Activated naive CD8-positive, alpha-beta T cell treated with anti-CD3 and anti-CD28 coated beads, Interleukin-2, amount 50 U/mL, for 24 hours (primary cell): ENCODE measurements at regions not wholly inside any gene's neighbourhood (a gene's known extent, or its start where the extent isn't known, plus 50 kb on each side); places are given as distances from the start of the nearest gene placed in this dataset.
"Not testable (repeated sequence)": the region's sequence is repeated elsewhere in the genome, so short reads cannot be mapped to it uniquely, and the experiment has no call there.

Experiments
- ATAC-seq: fragments of 150-1000 bp; cut with Tn5 transposase; one replicate; pipeline ENCODE4 v1.10.0; 2021
- DNase-seq: peaks from one replicate; pipeline ENCODE4 v3.0.0; 2021
- H3K27ac Mint-ChIP-seq: one replicate; pipeline ENCODE4 v1.8.0; 2021; ENCODE audit warnings: mild to moderate bottlenecking, mixed read lengths
- H3K27me3 Mint-ChIP-seq: one replicate; pipeline ENCODE4 v1.8.0; 2021; ENCODE audit warnings: mixed read lengths
- H3K36me3 Mint-ChIP-seq: one replicate; pipeline ENCODE4 v1.8.0; 2021; ENCODE audit warnings: low read depth, mixed read lengths
- H3K4me1 Mint-ChIP-seq: one replicate; pipeline ENCODE4 v1.8.0; 2021; ENCODE audit warnings: mixed read lengths
- H3K4me3 Mint-ChIP-seq: one replicate; pipeline ENCODE4 v1.8.0; 2021; ENCODE audit warnings: mild to moderate bottlenecking, moderate library complexity, mixed read lengths
- H3K9me3 Mint-ChIP-seq: one replicate; pipeline ENCODE4 v1.8.0; 2021; ENCODE audit warnings: mixed read lengths

DNA sequence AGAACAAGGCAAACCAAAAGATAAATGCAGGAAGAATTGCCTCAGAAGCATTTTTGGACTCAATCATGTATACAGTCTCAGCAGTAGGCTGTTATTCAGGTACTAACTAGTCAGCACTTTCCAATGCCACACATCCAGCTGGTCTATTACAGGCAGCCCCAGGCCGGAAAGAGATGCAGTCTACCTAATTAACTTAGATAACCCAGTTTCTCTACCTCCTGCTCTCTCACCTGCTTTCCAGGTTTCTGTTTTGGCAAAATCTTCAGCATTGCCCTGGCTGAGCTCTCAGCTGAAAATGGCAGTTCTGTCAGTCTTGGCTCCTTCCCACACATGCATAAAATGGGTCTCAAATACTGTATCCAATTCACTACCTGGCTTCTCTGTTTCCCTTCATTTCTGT, 101.3 kb upstream of the UFL1 start:
- H3K27ac Mint-ChIP-seq, result no peak overlapping the region

DNA sequence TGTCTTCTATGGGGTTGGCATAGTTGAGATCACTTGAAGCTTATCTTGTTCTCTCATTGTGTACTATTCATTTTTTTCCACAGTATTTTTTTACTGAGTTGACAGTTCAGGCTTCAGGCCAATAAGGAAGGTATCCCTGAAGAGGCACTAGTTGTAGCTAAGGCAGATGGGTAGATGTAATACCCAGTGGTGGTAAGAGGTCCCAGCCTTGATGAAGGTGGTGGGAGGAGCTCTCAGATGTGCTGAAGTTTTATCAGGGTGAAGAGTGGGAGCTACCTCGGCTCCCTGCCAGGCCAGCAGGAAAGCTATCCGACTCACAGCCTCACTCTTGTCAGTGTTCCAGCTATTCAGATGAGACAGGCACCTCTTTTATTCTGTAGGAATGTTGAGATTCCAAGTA, 87.7 kb upstream of the UFL1 start:
- H3K36me3 Mint-ChIP-seq, result peaks cover 2% of the 10 kb centered on the region

More for the DNA sequence above, 101.3 kb upstream of the UFL1 start:
- Mint-ChIP-seq H3K9me3 (peaks cover 14% of the 10 kb centered on the region), H3K36me3 (no peaks in the 10 kb centered on the region), H3K4me3 (no peak overlapping the region), H3K27me3 (no peaks in the 10 kb centered on the region), H3K4me1 (no peaks in the 10 kb centered on the region)
- ATAC-seq (no peak), DNase-seq (no peak)

DNA sequence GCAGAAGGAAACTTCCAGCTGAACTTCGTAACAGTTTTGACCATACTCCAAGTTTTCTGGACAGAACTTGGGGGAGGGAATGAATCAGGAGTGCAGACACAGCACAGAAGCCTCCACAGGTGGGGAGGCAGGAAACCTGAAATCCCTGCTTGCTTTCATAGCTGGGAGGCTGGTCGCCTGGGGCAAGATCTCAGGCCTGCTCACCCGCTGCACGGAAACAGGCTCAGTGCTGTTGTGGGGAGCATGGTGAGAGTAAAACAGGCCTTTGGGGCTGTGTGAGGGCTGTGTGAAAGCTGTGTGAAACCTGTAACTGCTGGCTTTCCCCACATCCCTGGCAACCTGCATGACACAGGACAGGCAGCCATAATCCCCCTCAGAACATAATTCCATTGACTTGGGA, 85.2 kb upstream of the UFL1 start:
- no peak for ATAC-seq
- Mint-ChIP-seq H3K27me3 (peaks cover 7% of the 10 kb centered on the region), H3K9me3 (peaks cover 17% of the 10 kb centered on the region), H3K36me3 (no peaks in the 10 kb centered on the region), H3K4me1 (no peaks in the 10 kb centered on the region), H3K4me3 (no peak overlapping the region), H3K27ac (no peak overlapping the region)
- DNase-seq, result no peak

More for the DNA sequence above, 87.7 kb upstream of the UFL1 start:
- H3K4me3 Mint-ChIP-seq, result no peak overlapping the region
- ATAC-seq (no peak), DNase-seq (no peak)
- H3K9me3 Mint-ChIP-seq, result peaks cover 32% of the 10 kb centered on the region
- no peaks in the 10 kb centered on the region for H3K4me1 Mint-ChIP-seq
- no peak overlapping the region for H3K27ac Mint-ChIP-seq
- peaks cover 7% of the 10 kb centered on the region for H3K27me3 Mint-ChIP-seq

DNA sequence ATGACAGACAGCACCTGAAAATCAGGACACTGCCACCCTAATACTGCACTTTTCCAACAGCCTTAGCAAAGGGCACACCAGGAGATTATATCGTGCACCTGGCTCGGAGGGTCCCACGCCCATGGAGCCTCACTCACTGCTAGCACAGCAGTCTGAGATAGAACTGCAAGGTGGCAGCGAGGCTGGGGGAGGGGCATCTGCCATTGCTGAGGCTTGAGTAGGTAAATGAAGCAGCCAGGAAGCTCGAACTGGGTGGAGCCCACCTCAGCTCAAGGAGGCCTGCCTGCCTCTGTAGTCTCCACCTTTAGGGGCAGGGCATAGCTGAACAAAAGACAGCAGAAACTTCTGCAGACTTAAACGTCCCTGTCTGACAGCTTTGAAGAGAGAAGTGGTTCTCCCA, 84.4 kb upstream of the UFL1 start:
- DNase-seq, ATAC-seq, H3K27ac Mint-ChIP-seq, H3K36me3 Mint-ChIP-seq, H3K4me1 Mint-ChIP-seq, H3K4me3 Mint-ChIP-seq, H3K27me3 Mint-ChIP-seq: not testable (repeated sequence)
- peaks cover 18% of the 10 kb centered on the region for H3K9me3 Mint-ChIP-seq

DNA sequence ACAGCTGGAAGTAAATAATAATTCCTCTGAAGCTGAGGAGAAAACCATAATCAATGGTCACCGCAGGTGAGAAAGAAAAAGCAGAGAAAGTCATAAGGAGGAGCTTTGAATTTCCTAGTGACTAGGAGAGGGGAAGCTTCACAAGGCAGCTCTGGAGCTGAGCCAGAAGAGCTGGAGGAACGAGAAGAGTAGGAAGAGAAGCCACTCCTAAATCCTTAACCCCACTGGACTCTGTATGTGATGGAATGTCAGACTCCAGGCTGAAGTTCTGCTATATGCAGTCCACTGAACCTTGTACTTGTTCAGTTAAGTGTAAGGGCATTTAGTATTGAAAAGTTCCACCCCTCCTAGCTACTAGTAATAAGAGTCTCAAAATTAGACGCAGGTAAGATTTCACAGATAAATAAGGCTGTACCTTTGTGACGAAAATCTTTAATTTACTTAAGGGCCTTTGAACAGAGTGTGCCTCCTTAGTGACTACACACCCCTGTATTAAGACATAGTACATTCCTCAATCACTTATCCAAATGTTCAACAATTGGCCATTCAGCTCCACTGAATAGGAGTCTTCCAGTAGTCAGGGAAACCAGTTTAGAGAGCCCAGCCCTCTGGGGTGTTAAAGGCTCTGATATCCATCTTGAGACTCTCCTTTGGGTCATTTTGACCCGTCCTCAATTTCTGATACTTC, 71.4 kb upstream of the UFL1 start:
- no peak for ATAC-seq
- Mint-ChIP-seq H3K4me3 (no peak overlapping the region), H3K27me3 (no peaks in the 10 kb centered on the region)

DNA sequence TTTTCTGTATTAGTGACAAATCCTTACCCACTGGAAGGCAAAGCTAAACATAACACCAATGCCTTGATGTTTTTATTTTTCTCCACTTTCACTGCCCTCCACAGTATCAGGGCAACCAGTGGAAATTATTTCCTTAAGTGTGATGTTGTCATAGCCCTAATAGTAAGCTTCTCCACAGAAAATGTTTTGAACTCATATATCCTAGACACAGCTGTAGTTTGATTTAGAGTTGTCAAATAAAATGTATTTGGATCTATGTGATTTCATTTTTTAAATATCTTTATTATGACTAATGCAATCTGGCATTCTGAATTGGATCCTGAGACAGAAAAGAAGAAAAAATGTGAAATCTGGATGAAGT, 70.9 kb upstream of the UFL1 start:
- peaks cover 2% of the 10 kb centered on the region for H3K9me3 Mint-ChIP-seq
- no peak for DNase-seq
- no peak overlapping the region for H3K4me3 Mint-ChIP-seq
- no peak for ATAC-seq
- H3K27me3 Mint-ChIP-seq, result no peaks in the 10 kb centered on the region
- no peak overlapping the region for H3K27ac Mint-ChIP-seq
- no peaks in the 10 kb centered on the region for H3K4me1 Mint-ChIP-seq
- H3K36me3 Mint-ChIP-seq, result no peaks in the 10 kb centered on the region

More for the DNA sequence above, 71.4 kb upstream of the UFL1 start:
- H3K4me1 Mint-ChIP-seq, result no peaks in the 10 kb centered on the region
- H3K27ac Mint-ChIP-seq, result no peak overlapping the region
- peaks cover 5% of the 10 kb centered on the region for H3K9me3 Mint-ChIP-seq
- DNase-seq, result no peak
- no peaks in the 10 kb centered on the region for H3K36me3 Mint-ChIP-seq

DNA sequence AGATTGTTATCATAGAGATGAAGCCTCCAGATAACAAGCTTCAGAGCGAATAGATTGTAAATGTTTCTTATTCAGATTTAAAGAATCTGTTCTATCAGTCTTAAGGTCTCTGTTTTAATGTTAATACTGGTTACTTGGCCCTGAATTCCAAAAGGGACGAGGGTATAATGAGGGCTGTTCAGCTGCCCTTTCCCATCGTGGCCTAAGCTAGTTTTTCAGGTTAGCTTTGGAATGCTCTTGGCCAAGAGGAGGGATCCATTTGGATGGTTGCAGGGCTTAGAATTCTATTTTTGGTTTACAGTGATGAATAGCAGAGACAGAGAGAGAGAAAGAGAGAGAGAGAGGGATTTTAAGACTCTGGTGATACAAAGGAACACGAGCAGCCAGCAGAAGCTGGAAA, 62.8 kb upstream of the UFL1 start:
- no peak overlapping the region for H3K4me3 Mint-ChIP-seq
- no peaks in the 10 kb centered on the region for H3K36me3 Mint-ChIP-seq
- H3K9me3 Mint-ChIP-seq, result no peaks in the 10 kb centered on the region
- no peak for DNase-seq
- no peaks in the 10 kb centered on the region for H3K4me1 Mint-ChIP-seq
- no peak overlapping the region for H3K27ac Mint-ChIP-seq
- no peaks in the 10 kb centered on the region for H3K27me3 Mint-ChIP-seq
- no peak for ATAC-seq

DNA sequence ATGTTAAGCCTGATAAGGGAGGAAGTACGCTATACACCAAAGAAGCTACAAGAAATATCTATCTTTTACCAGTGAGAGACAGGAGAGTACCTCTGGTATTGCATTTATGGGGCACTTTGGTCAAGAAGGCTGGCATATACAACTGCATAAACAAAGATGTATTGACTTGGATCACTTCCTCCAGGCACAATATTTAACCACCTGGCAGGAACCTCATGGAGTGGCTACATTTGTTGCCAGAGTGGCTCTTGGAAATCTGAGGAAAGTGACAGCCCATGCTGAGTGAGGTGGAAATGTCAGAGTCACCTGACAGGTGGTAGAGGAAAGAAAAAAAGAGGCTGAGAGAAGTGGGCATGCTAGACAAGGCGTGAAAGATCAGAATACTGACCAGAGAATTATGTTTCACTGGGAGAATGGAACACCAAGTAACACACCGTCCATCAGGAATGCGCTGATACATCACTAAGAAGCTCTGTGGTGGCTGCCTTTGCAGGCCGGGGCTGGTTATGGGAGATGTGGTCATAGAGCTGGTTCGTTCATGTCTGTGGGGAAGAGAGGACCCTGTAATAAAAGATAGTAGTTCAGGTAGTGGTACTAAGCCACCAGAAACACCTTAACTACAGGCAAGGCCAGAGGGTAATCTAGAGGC, 61.4 kb upstream of the UFL1 start:
- DNase-seq (no peak), ATAC-seq (no peak)
- Mint-ChIP-seq H3K27ac (no peak overlapping the region), H3K9me3 (no peaks in the 10 kb centered on the region), H3K27me3 (no peaks in the 10 kb centered on the region), H3K4me3 (no peak overlapping the region), H3K4me1 (peaks cover 2% of the 10 kb centered on the region), H3K36me3 (no peaks in the 10 kb centered on the region)

DNA sequence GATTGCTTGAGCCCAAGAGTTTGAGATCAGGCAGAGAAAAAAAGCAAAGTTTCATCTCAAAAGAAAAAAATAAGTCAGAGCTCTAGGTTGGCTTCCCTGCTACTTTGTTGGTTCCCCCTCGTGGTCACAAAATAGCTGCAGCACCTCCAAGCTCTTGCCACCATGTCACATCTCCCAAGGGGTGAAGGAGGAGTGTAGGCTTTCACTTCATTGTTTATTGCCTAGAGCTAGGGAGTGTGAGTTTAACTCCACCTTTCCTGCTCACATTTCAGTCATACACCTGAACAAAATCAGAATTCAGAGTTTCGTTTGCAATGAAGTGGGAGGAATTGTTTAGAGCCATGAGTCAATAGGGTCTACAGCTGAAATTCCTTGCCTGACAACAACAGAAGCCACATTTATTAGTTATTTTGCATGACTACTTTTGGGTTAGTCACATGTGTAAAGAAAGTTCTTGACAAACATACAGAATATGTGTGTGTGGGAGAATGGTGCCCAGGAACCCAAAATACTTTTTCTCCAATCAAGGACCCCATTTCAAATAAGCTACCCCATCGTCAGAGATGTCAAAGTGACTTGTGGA, 56.2 kb upstream of the UFL1 start:
- no peak overlapping the region for H3K4me3 Mint-ChIP-seq
- H3K4me1 Mint-ChIP-seq, result peaks cover 22% of the 10 kb centered on the region
- DNase-seq, result no peak
- H3K36me3 Mint-ChIP-seq, result no peaks in the 10 kb centered on the region
- peaks cover 2% of the 10 kb centered on the region for H3K27me3 Mint-ChIP-seq
- no peak overlapping the region for H3K27ac Mint-ChIP-seq
- H3K9me3 Mint-ChIP-seq, result no peaks in the 10 kb centered on the region
- no peak for ATAC-seq

DNA sequence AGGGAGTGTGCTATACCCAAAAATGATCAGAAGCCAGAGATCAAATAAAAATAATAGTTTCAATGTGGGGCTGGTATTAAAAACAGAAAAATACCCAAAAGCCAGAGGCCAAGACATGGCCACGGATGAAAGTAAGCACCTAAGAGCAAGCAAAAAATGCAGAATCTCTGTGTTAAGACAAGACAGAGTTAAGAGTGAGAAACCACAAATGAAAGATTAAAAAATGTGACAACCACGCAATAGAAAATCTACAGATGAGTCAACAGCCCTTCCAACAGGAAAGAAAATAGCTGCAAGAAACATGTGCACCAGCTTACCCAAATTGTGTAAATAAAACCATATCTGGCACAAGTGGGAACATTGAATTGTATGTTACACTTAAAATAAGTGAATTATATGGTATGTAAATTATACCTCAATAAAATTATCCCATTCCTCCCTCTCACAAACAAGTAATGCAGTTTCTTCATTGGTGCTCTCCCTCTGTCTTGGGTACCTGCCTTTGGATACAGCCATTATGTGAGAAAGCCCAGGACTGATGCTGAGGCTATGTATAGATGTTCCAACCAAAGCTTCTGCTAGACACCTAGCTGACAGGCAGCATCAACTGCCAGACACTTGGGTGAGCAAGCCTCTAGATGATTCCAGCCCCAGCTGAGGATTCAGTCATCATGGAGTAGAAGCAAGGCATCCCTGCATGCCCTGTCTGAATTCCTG, 55.3 kb upstream of the UFL1 start:
- no peak overlapping the region for H3K27ac Mint-ChIP-seq
- H3K4me1 Mint-ChIP-seq, result peaks cover 22% of the 10 kb centered on the region
- DNase-seq (no peak), ATAC-seq (peak; percentile 67)
- no peaks in the 10 kb centered on the region for H3K9me3 Mint-ChIP-seq
- H3K36me3 Mint-ChIP-seq, result no peaks in the 10 kb centered on the region
- H3K27me3 Mint-ChIP-seq, result peaks cover 2% of the 10 kb centered on the region
- H3K4me3 Mint-ChIP-seq, result no peak overlapping the region

DNA sequence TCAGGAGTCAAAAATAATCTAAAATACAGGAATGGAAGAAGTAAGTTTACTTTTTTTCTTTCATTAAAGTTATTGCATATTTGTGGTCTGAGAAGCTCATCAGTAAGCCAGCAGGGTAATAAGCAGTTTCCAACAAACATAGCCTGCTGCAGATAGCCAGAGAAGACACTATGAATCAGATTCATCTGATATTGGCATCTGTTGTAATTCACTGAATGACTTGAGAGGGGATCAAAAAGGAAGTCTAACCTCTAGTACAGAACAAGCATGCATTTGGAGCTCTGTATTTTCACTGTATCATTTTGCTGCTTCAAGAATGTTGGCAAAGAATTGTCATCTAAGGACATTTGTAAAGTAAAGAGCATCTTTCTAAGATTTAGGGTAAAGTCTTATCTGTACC, 53.8 kb upstream of the UFL1 start:
- no peak for ATAC-seq
- peaks cover 22% of the 10 kb centered on the region for H3K4me1 Mint-ChIP-seq
- no peak for DNase-seq
- H3K27ac Mint-ChIP-seq, result no peak overlapping the region
- H3K27me3 Mint-ChIP-seq, result peaks cover 2% of the 10 kb centered on the region
- no peaks in the 10 kb centered on the region for H3K9me3 Mint-ChIP-seq
- H3K4me3 Mint-ChIP-seq, result no peak overlapping the region
- H3K36me3 Mint-ChIP-seq, result no peaks in the 10 kb centered on the region

DNA sequence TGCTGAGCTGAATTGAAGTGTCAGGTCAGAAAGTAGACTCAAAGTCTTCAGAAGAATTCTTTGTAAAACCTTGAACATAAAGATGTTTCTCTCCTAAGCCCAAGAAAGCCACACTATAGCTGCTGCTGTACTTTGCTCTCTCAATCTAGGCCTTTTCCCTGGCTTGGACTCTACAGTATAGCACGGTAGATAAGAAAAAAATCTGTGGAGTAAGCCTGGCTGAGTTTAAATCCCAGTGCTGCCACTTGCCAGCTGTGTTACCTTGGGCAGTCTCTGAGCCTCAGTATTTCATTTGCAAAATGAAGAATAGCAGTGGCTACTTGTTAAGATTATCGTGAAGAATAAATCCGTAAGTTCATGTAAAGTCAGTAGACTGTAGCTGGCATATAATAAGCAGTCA, 53.3 kb upstream of the UFL1 start:
- H3K27me3 Mint-ChIP-seq, result peaks cover 2% of the 10 kb centered on the region
- H3K4me1 Mint-ChIP-seq, result peaks cover 22% of the 10 kb centered on the region
- H3K4me3 Mint-ChIP-seq, result no peak overlapping the region
- no peak for ATAC-seq
- no peak overlapping the region for H3K27ac Mint-ChIP-seq
- no peaks in the 10 kb centered on the region for H3K36me3 Mint-ChIP-seq
- DNase-seq, result no peak
- no peaks in the 10 kb centered on the region for H3K9me3 Mint-ChIP-seq

DNA sequence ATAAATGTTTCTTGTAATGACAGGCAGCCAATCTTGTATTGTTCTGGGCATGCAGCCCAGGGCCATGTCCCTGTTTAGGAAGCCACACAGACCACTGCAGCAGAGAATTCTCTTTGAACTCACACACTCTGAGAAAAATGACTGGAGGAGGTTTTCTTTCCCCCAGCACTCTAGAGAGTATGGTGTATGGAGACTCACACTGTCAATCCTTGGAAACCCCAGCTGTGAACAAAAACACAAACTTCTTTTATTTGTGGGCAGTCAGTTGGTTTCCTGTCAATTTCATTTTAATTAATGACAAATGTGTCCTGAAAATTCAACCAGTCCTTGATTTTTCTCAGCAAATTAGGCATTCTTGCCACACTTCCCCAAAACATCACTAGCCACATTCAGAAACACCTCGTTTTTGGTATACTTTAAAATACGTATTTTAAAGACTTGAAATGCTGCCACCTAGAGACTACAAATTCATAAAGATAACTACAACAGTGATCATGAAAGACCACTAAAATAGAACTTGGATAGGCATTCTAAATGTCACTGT, 52.9 kb upstream of the UFL1 start:
- H3K9me3 Mint-ChIP-seq, result no peaks in the 10 kb centered on the region
- DNase-seq (no peak), ATAC-seq (no peak)
- H3K36me3 Mint-ChIP-seq, result no peaks in the 10 kb centered on the region
- no peak overlapping the region for H3K4me3 Mint-ChIP-seq
- H3K4me1 Mint-ChIP-seq, result peaks cover 22% of the 10 kb centered on the region
- H3K27me3 Mint-ChIP-seq, result peaks cover 2% of the 10 kb centered on the region
- H3K27ac Mint-ChIP-seq, result no peak overlapping the region

DNA sequence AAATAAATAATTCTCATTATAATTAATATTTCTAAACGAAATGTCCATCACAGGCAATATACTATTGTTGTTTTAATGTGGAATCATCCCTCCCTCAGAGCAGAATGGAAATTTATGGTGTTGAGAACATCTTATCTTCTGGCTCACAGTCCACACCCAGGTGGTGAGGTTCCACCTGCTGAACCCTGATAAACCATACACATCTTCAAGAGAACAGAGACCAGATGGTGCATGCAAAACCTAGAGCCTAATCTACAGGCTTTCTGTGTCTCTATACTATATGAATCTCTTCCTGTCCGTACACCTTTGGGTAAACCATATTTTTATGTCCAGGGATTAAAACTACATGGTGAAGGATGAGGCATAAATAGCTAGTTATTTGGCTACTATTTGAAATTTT, 52.3 kb upstream of the UFL1 start:
- Mint-ChIP-seq H3K9me3 (no peaks in the 10 kb centered on the region), H3K27ac (no peak overlapping the region), H3K27me3 (peaks cover 2% of the 10 kb centered on the region), H3K4me1 (peaks cover 22% of the 10 kb centered on the region), H3K36me3 (no peaks in the 10 kb centered on the region), H3K4me3 (no peak overlapping the region)
- ATAC-seq, result no peak
- no peak for DNase-seq

DNA sequence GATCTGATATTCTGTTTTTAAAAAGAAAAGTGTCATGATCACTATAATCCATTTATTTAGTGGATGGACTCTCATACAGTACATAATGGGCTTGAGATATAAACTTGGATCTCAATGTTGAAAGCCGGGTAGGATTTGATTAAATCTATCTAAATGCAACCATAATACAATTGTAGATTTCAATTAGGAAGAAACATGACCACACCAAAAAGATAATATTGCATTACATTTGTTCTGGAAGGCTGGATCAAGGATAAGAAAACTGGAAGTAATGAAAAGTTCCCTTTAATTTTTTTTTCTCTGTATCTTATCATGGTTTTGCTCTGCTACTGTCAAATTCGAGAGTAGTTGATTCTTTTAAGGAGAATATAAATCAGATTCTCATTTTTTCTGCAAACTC, 51.3 kb upstream of the UFL1 start:
- H3K4me1 Mint-ChIP-seq, result peaks cover 19% of the 10 kb centered on the region
- DNase-seq, result no peak
- ATAC-seq, result no peak
- no peak overlapping the region for H3K27ac Mint-ChIP-seq
- peaks cover 2% of the 10 kb centered on the region for H3K27me3 Mint-ChIP-seq
- H3K9me3 Mint-ChIP-seq, result peaks cover 8% of the 10 kb centered on the region
- no peaks in the 10 kb centered on the region for H3K36me3 Mint-ChIP-seq
- no peak overlapping the region for H3K4me3 Mint-ChIP-seq
